SKM-1 (cell line): ENCODE measurements at regions not wholly inside any gene's neighbourhood (a gene's known extent, or its start where the extent isn't known, plus 50 kb on each side); places are given as distances from the start of the nearest gene placed in this dataset.

Experiments
- DNase-seq: peaks from one replicate; lab custom pipeline; 2025; ENCODE audit not compliant: unreplicated experiment; lab: John Stamatoyannopoulos, UW

GRCh38 chr17:65370669-65371131, 190.7 kb downstream of the AXIN2 start:
- DNase-seq = peak; percentile 40

GRCh38 chr17:65368341-65368740, 193.1 kb downstream of the AXIN2 start:
- DNase-seq = no peak

GRCh38 chr17:65366102-65366844, 195.2 kb downstream of the AXIN2 start:
- DNase-seq = no peak

GRCh38 chr17:65365169-65365568, 196.3 kb downstream of the AXIN2 start:
- DNase-seq = no peak

- DNase-seq = no peak
These were observed 197.0 kb downstream of the AXIN2 start for GRCh38 chr17:65364438-65364837.

- DNase-seq = no peak
These were observed 198.6 kb downstream of the AXIN2 start for GRCh38 chr17:65362826-65363225.

- no peak for DNase-seq
These were observed 200.4 kb downstream of the AXIN2 start for GRCh38 chr17:65360961-65361552.

GRCh38 chr17:65359016-65359415, 202.4 kb downstream of the AXIN2 start:
- no peak for DNase-seq

- DNase-seq = no peak
These were observed 204.9 kb downstream of the AXIN2 start for GRCh38 chr17:65356536-65356935.

GRCh38 chr17:65355246-65355645, 206.2 kb downstream of the AXIN2 start:
- DNase-seq = no peak

- DNase-seq = no peak
These were observed 211.5 kb downstream of the AXIN2 start for GRCh38 chr17:65349916-65350315.

- no peak for DNase-seq
These were observed 209.0 kb downstream of the RGS9 start for GRCh38 chr17:65346166-65346565.

- no peak for DNase-seq
These were observed 208.3 kb downstream of the RGS9 start for GRCh38 chr17:65345261-65346005.

GRCh38 chr17:65340401-65340800, 203.2 kb downstream of the RGS9 start:
- no peak for DNase-seq

GRCh38 chr17:65334406-65334805, 197.2 kb downstream of the RGS9 start:
- DNase-seq = no peak

GRCh38 chr17:65332779-65333178, 195.6 kb downstream of the RGS9 start:
- DNase-seq = no peak

- DNase-seq = no peak
These were observed 195.2 kb downstream of the RGS9 start for GRCh38 chr17:65332375-65332774.

GRCh38 chr17:65328567-65328966, 191.4 kb downstream of the RGS9 start:
- no peak for DNase-seq

- no peak for DNase-seq
These were observed 187.6 kb downstream of the RGS9 start for GRCh38 chr17:65324611-65325342.

GRCh38 chr17:65323049-65323448, 185.9 kb downstream of the RGS9 start:
- no peak for DNase-seq

- no peak for DNase-seq
These were observed 183.7 kb downstream of the RGS9 start for GRCh38 chr17:65320820-65321219.
